ENCODE measurements at regions not wholly inside any gene's neighbourhood (a gene's known extent, or its start where the extent isn't known, plus 50 kb on each side); places are given as distances from the start of the nearest gene placed in this dataset.

GRCh38 chr10:47107007-47107747, 192.8 kb upstream of the GDF10 start:
- H3K4me3 ChIP-seq, result no peak overlapping the region
- no peaks in the 10 kb centered on the region for H3K36me3 ChIP-seq (replicated peaks in 1 of 2)
- H3K4me1 ChIP-seq (replicated peaks in 1 of 2), result no peaks in the 10 kb centered on the region
- intact Hi-C loops (cut with DNase I), result no loop called here
- H3K27ac ChIP-seq, result no peak overlapping the region
- no peak for TF ChIP-seq CTCF (IDR thresholded peaks at IDR 0.05)
- TF ChIP-seq POLR2A (IDR thresholded peaks at IDR 0.05), result no peak
- no peaks in the 10 kb centered on the region for H3K27me3 ChIP-seq
- no peak for DNase-seq
- WGBS, 4 donors, result 93 to 98% (median 95%) methylated on average over 4 to 8 of the region's 8 CpGs
- no peaks in the 10 kb centered on the region for H3K9me3 ChIP-seq (replicated peaks in 1 of 3)

DNA sequence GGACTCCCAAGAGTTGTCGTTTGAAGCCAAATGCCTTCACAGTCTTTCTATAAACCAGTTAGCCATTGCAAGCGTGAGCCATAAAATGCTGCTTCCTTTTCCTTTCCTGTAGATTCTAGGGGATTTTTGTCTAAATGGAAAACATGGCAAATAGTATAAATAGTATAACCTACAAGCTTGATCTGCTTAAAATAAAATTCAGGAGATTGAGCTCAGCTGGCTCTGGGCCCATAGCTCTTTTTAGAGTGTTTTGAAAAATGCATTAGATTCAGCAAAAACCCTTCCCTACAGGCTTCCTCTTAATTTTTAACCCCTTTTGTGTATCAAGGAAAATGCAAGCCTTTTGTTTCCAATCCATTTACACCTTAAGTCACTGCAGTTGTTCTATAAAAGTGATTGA, 190.1 kb upstream of the GDF10 start:
- no peaks in the 10 kb centered on the region for H3K36me3 ChIP-seq (replicated peaks in 1 of 2)
- no peaks in the 10 kb centered on the region for H3K4me1 ChIP-seq (replicated peaks in 1 of 2)
- H3K4me3 ChIP-seq, result no peak overlapping the region
- no peak for TF ChIP-seq POLR2A (IDR thresholded peaks at IDR 0.05)
- H3K27me3 ChIP-seq, result no peaks in the 10 kb centered on the region
- intact Hi-C loops (cut with DNase I), result no loop called here
- peak in 1 of 7 donors; percentile 10 for DNase-seq
- no peak overlapping the region for H3K27ac ChIP-seq
- WGBS, 4 donors, result 48 to 65% (median 55%) methylated on average over 2 of the region's 2 CpGs
- H3K9me3 ChIP-seq (replicated peaks in 1 of 3), result no peaks in the 10 kb centered on the region

GRCh38 chr10:47111329-47111862, 188.6 kb upstream of the GDF10 start:
- DNase-seq, result peak in 1 of 7 donors; percentile 5
- Histone ChIP-seq H3K27me3 (no peaks in the 10 kb centered on the region), H3K4me3 (no peak overlapping the region), H3K9me3 (replicated peaks in 1 of 3) (peaks cover 0 to 4% (median 0%) of the 10 kb centered on the region in 3 donors), H3K36me3 (replicated peaks in 1 of 2) (no peaks in the 10 kb centered on the region), H3K4me1 (replicated peaks in 1 of 2) (no peaks in the 10 kb centered on the region), H3K27ac (no peak overlapping the region)
- WGBS, 4 donors, result 88 to 95% (median 90%) methylated on average over 5 of the region's 5 CpGs
- TF ChIP-seq CTCF (IDR thresholded peaks at IDR 0.05), result no peak
- TF ChIP-seq POLR2A (IDR thresholded peaks at IDR 0.05), result no peak
- intact Hi-C loops (cut with DNase I), result no loop called here

DNA sequence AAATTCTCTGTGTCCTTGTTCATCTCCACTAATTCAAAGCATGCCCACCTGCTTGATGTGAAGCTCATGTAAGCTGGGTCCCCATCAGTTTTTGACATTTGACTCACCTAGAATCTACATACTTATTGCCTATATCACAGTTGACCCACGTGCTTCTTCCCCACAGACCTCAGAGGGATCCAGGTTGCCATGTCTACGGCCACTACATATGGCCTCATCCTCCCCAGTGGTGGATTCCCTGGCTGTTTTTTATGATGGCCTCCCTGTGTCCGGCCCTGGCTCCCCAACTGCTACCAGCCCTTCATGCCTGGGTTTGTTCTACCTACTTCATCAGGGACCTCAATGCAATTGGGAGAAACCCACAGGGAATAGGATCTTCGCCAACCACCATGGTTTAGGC, 187.4 kb upstream of the GDF10 start:
- H3K27me3 ChIP-seq, result no peaks in the 10 kb centered on the region
- H3K9me3 ChIP-seq (replicated peaks in 1 of 3), result peaks cover 0 to 4% (median 0%) of the 10 kb centered on the region in 3 donors
- H3K4me1 ChIP-seq (replicated peaks in 1 of 2), result no peaks in the 10 kb centered on the region
- no peaks in the 10 kb centered on the region for H3K36me3 ChIP-seq (replicated peaks in 1 of 2)
- no peak for TF ChIP-seq POLR2A (IDR thresholded peaks at IDR 0.05)
- TF ChIP-seq CTCF (IDR thresholded peaks at IDR 0.05), result no peak
- no peak overlapping the region for H3K4me3 ChIP-seq
- peak in 1 of 7 donors; percentile 24 for DNase-seq
- WGBS, 4 donors, result 69 to 88% (median 81%) methylated on average over 4 of the region's 4 CpGs
- intact Hi-C loops (cut with DNase I), result no loop called here
- no peak overlapping the region for H3K27ac ChIP-seq
